WI38 (cell line): ENCODE measurements at regions not wholly inside any gene's neighbourhood (a gene's known extent, or its start where the extent isn't known, plus 50 kb on each side); places are given as distances from the start of the nearest gene placed in this dataset.

Experiments
- H3K4me3 ChIP-seq: 2 replicates; pipeline ENCODE4 v1.5.1; 2011; ENCODE audit warnings: low read depth, mild to moderate bottlenecking, control low read depth, low read length
- TF ChIP-seq, protein P1 (sequence below): IDR thresholded peaks from 2 replicates; pipeline ENCODE4 v1.5.1; 2012; ENCODE audit warnings: low read depth, mild to moderate bottlenecking, control low read depth, low read length

DNA sequence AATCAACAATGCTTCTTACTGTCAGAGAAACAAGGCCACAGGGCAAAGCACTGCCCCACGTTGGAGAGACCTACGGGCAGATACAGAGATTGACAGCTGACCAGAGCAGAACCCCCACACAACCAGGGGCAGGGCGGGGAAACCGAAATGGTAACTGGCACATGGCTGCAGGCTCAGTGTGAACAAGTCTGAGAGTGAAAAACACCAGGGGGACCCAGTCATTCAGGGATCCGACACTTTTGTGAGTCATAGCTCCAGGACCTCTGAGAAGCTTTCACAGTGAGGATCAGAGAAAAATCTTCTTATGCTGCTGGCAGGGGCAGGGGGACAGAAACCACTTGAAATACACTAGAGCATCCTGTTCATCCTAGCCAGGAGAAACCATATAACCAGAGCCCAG is 254.2 kb downstream of the C6orf118 start:
- H3K4me3 ChIP-seq: no peak overlapping the region
- TF ChIP-seq, protein P1, sequence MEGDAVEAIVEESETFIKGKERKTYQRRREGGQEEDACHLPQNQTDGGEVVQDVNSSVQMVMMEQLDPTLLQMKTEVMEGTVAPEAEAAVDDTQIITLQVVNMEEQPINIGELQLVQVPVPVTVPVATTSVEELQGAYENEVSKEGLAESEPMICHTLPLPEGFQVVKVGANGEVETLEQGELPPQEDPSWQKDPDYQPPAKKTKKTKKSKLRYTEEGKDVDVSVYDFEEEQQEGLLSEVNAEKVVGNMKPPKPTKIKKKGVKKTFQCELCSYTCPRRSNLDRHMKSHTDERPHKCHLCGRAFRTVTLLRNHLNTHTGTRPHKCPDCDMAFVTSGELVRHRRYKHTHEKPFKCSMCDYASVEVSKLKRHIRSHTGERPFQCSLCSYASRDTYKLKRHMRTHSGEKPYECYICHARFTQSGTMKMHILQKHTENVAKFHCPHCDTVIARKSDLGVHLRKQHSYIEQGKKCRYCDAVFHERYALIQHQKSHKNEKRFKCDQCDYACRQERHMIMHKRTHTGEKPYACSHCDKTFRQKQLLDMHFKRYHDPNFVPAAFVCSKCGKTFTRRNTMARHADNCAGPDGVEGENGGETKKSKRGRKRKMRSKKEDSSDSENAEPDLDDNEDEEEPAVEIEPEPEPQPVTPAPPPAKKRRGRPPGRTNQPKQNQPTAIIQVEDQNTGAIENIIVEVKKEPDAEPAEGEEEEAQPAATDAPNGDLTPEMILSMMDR: no peak

DNA sequence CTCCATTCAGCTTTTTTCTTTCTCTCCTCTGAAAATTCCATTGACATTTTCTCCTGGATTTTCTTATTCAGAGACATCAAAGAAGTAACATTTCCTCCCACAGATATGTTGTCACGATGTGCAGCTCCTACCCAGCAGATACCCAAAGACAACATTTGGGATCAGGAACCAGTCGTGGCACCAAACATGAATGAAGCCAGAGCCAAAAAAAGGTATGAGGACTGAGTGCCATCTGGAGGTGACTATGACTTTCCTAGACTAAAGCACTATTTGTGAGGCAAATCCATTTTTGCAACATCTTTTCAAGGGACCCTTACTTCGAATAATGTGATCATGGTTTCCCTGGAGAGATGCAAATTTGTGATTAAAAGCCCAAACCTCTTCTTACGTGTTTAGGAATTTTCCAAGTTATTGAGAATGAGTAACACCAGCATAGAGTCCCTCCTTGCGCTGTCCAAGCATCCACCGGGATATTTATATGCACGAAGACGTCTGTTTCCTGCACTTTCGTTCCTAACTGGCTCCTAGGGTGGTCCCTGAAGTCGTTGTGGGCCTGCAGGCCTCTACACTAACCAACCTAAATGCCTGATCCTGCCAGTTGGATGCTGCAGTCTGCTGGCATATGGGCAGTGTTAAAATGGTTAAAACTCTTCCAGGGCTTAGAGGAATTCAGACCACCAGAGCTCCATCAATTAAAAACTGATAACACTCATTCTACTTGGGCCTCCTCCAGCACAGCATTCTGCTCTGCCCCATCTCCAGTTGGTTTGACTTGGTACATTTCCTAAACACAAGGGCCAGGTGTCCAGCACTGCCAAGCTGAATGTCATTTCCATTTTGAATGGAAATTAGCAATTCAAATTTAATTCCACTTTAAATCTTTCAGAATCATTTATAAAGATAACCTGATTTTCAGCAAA is 256.6 kb downstream of the C6orf118 start:
- TF ChIP-seq, protein P1: no peak
- no peak overlapping the region for H3K4me3 ChIP-seq

DNA sequence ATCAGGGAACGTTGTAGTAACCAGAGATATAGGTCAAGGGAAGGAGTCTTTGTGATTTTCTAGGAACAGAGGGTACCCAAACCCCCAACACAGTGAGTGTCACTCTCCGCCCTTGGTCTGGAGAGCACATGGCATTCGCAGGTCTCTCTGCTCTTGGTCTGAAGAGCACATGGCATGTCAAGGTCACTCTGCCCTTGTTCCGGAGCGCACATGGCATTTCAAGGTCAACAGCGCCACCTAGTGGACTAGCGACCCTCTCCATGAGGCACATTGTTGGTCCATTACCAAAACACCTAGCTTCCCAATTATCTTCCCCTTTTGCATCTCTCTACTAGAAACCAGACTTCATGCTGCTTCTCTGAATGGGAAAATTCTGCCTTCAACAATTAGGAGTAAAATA is 260.0 kb downstream of the C6orf118 start:
- H3K4me3 ChIP-seq: no peak overlapping the region
- TF ChIP-seq, protein P1: 0 out of 2 replicates have a peak, but pooled peaks have one; percentile 7

DNA sequence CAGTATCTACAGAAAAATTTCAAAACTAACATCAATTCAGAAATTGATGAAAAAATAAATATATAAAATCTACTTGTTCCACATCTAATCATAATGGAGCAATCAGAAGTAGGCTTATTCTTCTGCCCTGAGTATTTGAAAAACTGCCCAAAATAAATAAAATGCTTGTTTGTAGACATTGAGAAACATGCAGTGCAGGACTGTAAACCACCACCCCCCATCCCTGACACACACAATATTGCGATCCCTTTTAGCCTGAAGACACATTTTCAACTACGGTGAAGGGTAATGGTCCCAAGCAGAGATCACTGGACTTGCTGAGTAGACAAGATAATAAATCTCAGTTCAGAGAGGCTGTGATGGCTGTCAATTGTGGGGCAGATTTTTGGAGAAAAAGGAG is 261.5 kb downstream of the C6orf118 start:
- TF ChIP-seq, protein P1: no peak
- H3K4me3 ChIP-seq: no peak overlapping the region

DNA sequence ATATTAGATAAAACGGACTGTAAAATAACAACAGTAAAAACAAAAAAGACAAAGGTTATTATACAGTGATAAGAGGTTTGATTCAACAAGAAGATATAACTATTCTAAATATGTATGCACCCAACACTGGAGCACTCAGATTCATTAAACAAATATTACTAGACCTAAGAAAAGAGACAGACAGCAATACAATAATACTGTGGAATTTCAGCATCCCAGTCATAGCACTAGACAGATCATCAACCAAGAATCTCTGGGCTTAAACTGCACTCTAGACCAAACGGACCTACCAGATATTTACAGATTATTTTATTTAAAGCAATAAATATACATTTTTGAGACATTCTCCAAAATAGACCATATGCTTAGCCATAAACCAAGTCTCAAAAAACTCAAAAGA is 263.8 kb downstream of the C6orf118 start:
- TF ChIP-seq, protein P1: no peak
- H3K4me3 ChIP-seq: no peak overlapping the region

DNA sequence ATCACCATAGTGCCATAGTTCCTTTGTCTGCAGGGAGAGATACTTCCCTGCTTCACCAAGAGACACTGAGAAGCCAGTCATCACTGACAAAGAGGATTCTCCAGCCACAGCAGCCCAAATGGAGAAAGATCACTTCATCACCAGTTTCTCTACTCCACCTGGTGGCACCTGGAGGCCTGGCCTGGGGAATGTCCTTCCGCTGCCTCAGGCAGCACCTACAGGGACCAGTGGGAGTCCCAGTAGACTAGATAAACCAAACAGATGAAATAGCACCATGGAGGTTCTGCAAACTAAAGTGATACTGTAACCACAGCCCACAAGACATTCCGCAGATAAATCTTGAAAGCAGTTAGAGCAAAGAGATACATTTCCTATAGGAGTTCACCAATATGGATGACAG is 266.5 kb downstream of the C6orf118 start:
- TF ChIP-seq, protein P1: no peak
- no peak overlapping the region for H3K4me3 ChIP-seq

DNA sequence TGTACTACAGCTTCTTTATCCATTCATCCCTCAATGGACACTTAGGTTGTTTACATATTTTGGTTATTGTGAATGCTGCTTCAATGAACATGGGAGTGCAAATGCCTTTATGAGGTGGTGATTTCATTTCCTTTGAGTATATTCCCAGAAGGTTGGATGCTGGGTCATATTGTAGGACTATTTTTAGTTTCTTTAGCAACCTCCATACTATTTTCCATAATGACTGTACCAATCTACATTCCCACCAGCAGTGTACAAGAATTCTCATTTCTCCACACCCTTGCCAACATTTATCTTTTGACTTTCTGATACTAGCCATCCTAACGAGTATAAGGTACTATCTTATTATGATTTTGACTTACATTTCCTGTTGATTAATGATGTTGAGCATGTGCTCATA is 269.0 kb downstream of the C6orf118 start:
- TF ChIP-seq, protein P1: no peak
- H3K4me3 ChIP-seq: no peak overlapping the region
